Trophoblast cell (in vitro differentiated cells and primary cell): ENCODE measurements at regions not wholly inside any gene's neighbourhood (a gene's known extent, or its start where the extent isn't known, plus 50 kb on each side); places are given as distances from the start of the nearest gene placed in this dataset.
"Not testable (repeated sequence)": the region's sequence is repeated elsewhere in the genome, so short reads cannot be mapped to it uniquely, and the experiment has no call there.

Source experiments
- DNase-seq, 2 donors: peaks; one replicate each; pipeline ENCODE4 v3.0.0-alpha.2; 2016
- H2AFZ ChIP-seq: 2 replicates; pipeline ENCODE4 v1.6.1; 2013; ENCODE audit warnings: low read length, moderate library complexity, mild to moderate bottlenecking; ENCODE audit not compliant: insufficient read depth, poor library complexity
- H2AK5ac ChIP-seq: 2 replicates; pipeline ENCODE4 v1.6.1; 2013; ENCODE audit warnings: mild to moderate bottlenecking, low read length
- H2BK120ac ChIP-seq: 2 replicates; pipeline ENCODE4 v1.6.1; 2013; ENCODE audit warnings: low read length, mild to moderate bottlenecking, moderate library complexity; ENCODE audit not compliant: insufficient read depth, poor library complexity
- H2BK12ac ChIP-seq: 2 replicates; pipeline ENCODE4 v1.6.1; 2013; ENCODE audit warnings: mild to moderate bottlenecking, low read length, moderate library complexity
- H2BK5ac ChIP-seq: 2 replicates; pipeline ENCODE4 v1.6.1; 2013; ENCODE audit warnings: low read length, low read depth, moderate library complexity, mild to moderate bottlenecking; ENCODE audit not compliant: poor library complexity
- H3K14ac ChIP-seq: 2 replicates; pipeline ENCODE4 v1.6.1; 2013; ENCODE audit warnings: mild to moderate bottlenecking, low read length
- H3K18ac ChIP-seq: 2 replicates; pipeline ENCODE4 v1.6.1; 2013; ENCODE audit warnings: mild to moderate bottlenecking, low read length
- H3K23ac ChIP-seq: 2 replicates; pipeline ENCODE4 v1.6.1; 2013; ENCODE audit warnings: low read length
- H3K27ac ChIP-seq: 2 replicates; pipeline ENCODE4 v1.5.1; 2013; ENCODE audit warnings: low read depth, mild to moderate bottlenecking, inconsistent platforms, low read length, moderate library complexity
- H3K27me3 ChIP-seq: 2 replicates; pipeline ENCODE4 v1.6.1; 2013; ENCODE audit warnings: inconsistent platforms, mild to moderate bottlenecking, low read length, moderate library complexity; ENCODE audit not compliant: insufficient read depth
- H3K36me3 ChIP-seq, 2 experiments: 1 replicate in 1 of 2; 2 replicates in 1 of 2; pipeline ENCODE4 v1.6.1; 2013; ENCODE audit warnings: low read length in 2 of 2, mild to moderate bottlenecking in 2 of 2, moderate library complexity in 1 of 2; ENCODE audit not compliant: insufficient read depth in 2 of 2, control insufficient read depth in 1 of 2
- H3K4ac ChIP-seq: 2 replicates; pipeline ENCODE4 v1.6.1; 2013; ENCODE audit warnings: low read depth, mild to moderate bottlenecking, low read length, moderate library complexity
- H3K4me1 ChIP-seq, 2 experiments: 1 replicate in 1 of 2; 2 replicates in 1 of 2; pipeline ENCODE4 v1.6.1; 2013; ENCODE audit warnings: low read length in 2 of 2, mild to moderate bottlenecking in 2 of 2, moderate library complexity in 1 of 2; ENCODE audit not compliant: insufficient read depth in 2 of 2, control insufficient read depth in 1 of 2
- H3K4me2 ChIP-seq: 2 replicates; pipeline ENCODE4 v1.6.1; 2013; ENCODE audit warnings: inconsistent platforms, mild to moderate bottlenecking, low read length, moderate library complexity
- H3K4me3 ChIP-seq: 2 replicates; pipeline ENCODE4 v1.5.1; 2013; ENCODE audit warnings: mild to moderate bottlenecking, low read depth, low read length, inconsistent platforms
- H3K79me1 ChIP-seq: one replicate; pipeline ENCODE4 v1.6.1; 2013; ENCODE audit warnings: low read length
- H3K79me2 ChIP-seq: 2 replicates; pipeline ENCODE4 v1.6.1; 2013; ENCODE audit warnings: low read length, mild to moderate bottlenecking; ENCODE audit not compliant: control insufficient read depth, insufficient read depth, poor library complexity
- H3K9ac ChIP-seq: 2 replicates; pipeline ENCODE4 v1.6.1; 2013; ENCODE audit warnings: mild to moderate bottlenecking, low read length
- H3K9me3 ChIP-seq: 2 replicates; pipeline ENCODE4 v1.6.1; 2013; ENCODE audit warnings: low read depth, mild to moderate bottlenecking, control low read depth, inconsistent platforms, low read length; ENCODE audit not compliant: insufficient read depth
- H4K12ac ChIP-seq: 2 replicates; pipeline ENCODE4 v1.6.1; 2013; ENCODE audit warnings: low read depth, mild to moderate bottlenecking, low read length, moderate library complexity
- H4K8ac ChIP-seq: 2 replicates; pipeline ENCODE4 v1.6.1; 2013; ENCODE audit warnings: low read depth, mild to moderate bottlenecking, low read length, moderate library complexity
- H4K91ac ChIP-seq: one replicate; pipeline ENCODE4 v1.6.1; 2013; ENCODE audit warnings: low read depth, mild to moderate bottlenecking, low read length, moderate library complexity
- WGBS: extraction: QIAGEN DNeasy Blood & Tissue Kit; methylation state at CpG from one replicate; pipeline ENCODE4 v1.1.7; 2013; ENCODE audit warnings: missing lambda C conversion rate; ENCODE audit not compliant: insufficient read length, insufficient coverage; ENCODE audit errors: extremely low coverage; 5-methylcytosine and 5-hydroxymethylcytosine counted together

GRCh38 chr10:100634034-100634433 is 98.3 kb downstream of the HIF1AN start:
- H3K23ac ChIP-seq = no peak overlapping the region
- no peak overlapping the region for H2AFZ ChIP-seq
- no peak for DNase-seq
- no peaks in the 10 kb centered on the region for H3K36me3 ChIP-seq
- H3K4ac ChIP-seq = no peak overlapping the region
- H4K12ac ChIP-seq = no peak overlapping the region
- H3K9ac ChIP-seq = no peak overlapping the region
- no peaks in the 10 kb centered on the region for H3K79me2 ChIP-seq
- H3K9me3 ChIP-seq = no peaks in the 10 kb centered on the region
- H3K79me1 ChIP-seq = no peaks in the 10 kb centered on the region
- no peak overlapping the region for H2AK5ac ChIP-seq
- H3K4me1 ChIP-seq = no peaks in the 10 kb centered on the region
- no peak overlapping the region for H2BK120ac ChIP-seq
- H2BK5ac ChIP-seq = no peak overlapping the region
- H2BK12ac ChIP-seq = no peak overlapping the region
- no peak overlapping the region for H4K8ac ChIP-seq
- no peaks in the 10 kb centered on the region for H3K27me3 ChIP-seq
- no peak overlapping the region for H4K91ac ChIP-seq
- no peak overlapping the region for H3K27ac ChIP-seq
- no peak overlapping the region for H3K18ac ChIP-seq
- no peak overlapping the region for H3K4me2 ChIP-seq
- no CpG with 5 or more reads among the region's 5 CpGs for WGBS
- H3K4me3 ChIP-seq = no peak overlapping the region
- H3K14ac ChIP-seq = no peak overlapping the region

- Histone ChIP-seq H4K8ac (no peak overlapping the region), H3K23ac (no peak overlapping the region), H2BK5ac (no peak overlapping the region), H3K14ac (no peak overlapping the region), H3K18ac (no peak overlapping the region), H3K79me2 (no peaks in the 10 kb centered on the region), H2AK5ac (no peak overlapping the region), H2BK12ac (no peak overlapping the region), H3K79me1 (no peaks in the 10 kb centered on the region), H3K27ac (no peak overlapping the region), H3K4me2 (no peak overlapping the region), H3K4me3 (no peak overlapping the region), H2AFZ (no peak overlapping the region), H3K4ac (no peak overlapping the region), H3K27me3 (no peaks in the 10 kb centered on the region), H4K12ac (no peak overlapping the region), H2BK120ac (no peak overlapping the region), H3K9me3 (peaks cover 2% of the 10 kb centered on the region), H3K4me1 (no peaks in the 10 kb centered on the region), H3K9ac (peak overlapping the region; percentile 31), H4K91ac (no peak overlapping the region), H3K36me3 (no peaks in the 10 kb centered on the region)
- WGBS = no CpG with 5 or more reads among the region's 6 CpGs
- no peak for DNase-seq
Observed at GRCh38 chr10:100636848-100637553, 101.3 kb downstream of the HIF1AN start.

- H2BK120ac ChIP-seq = no peak overlapping the region
- no peak overlapping the region for H3K23ac ChIP-seq
- DNase-seq = peak in 1 of 2 donors; percentile 22
Observed at GRCh38 chr10:100637785-100638184, 102.0 kb downstream of the HIF1AN start.

GRCh38 chr10:100638969-100639368 is 103.2 kb downstream of the HIF1AN start:
- not testable (repeated sequence) for H2AFZ ChIP-seq, H3K79me2 ChIP-seq, H3K36me3 ChIP-seq, H3K23ac ChIP-seq, H3K18ac ChIP-seq, H3K4ac ChIP-seq, H3K14ac ChIP-seq, DNase-seq, H2AK5ac ChIP-seq, H3K9ac ChIP-seq, H3K27ac ChIP-seq, H4K91ac ChIP-seq, H4K8ac ChIP-seq, H2BK5ac ChIP-seq, H2BK12ac ChIP-seq, H4K12ac ChIP-seq, H2BK120ac ChIP-seq, H3K79me1 ChIP-seq, H3K4me1 ChIP-seq, H3K9me3 ChIP-seq, H3K4me3 ChIP-seq, H3K4me2 ChIP-seq, H3K27me3 ChIP-seq
- WGBS = no CpG with 5 or more reads among the region's 6 CpGs

More at GRCh38 chr10:100637785-100638184, 102.0 kb downstream of the HIF1AN start:
- Histone ChIP-seq H3K27me3 (peaks cover 2% of the 10 kb centered on the region), H3K18ac (no peak overlapping the region), H4K8ac (no peak overlapping the region), H3K4me1 (no peaks in the 10 kb centered on the region), H3K36me3 (no peaks in the 10 kb centered on the region), H3K4ac (no peak overlapping the region), H3K4me2 (no peak overlapping the region), H4K12ac (no peak overlapping the region), H2BK5ac (no peak overlapping the region), H3K4me3 (no peak overlapping the region), H2AK5ac (no peak overlapping the region), H3K79me2 (no peaks in the 10 kb centered on the region), H3K14ac (no peak overlapping the region), H2AFZ (no peak overlapping the region), H3K27ac (no peak overlapping the region), H3K79me1 (no peaks in the 10 kb centered on the region), H4K91ac (no peak overlapping the region), H3K9ac (no peak overlapping the region), H2BK12ac (no peak overlapping the region), H3K9me3 (peaks cover 2% of the 10 kb centered on the region)
- WGBS = no CpG with 5 or more reads among the region's 9 CpGs
